ENCODE measurements at regions not wholly inside any gene's neighbourhood (a gene's known extent, or its start where the extent isn't known, plus 50 kb on each side); places are given as distances from the start of the nearest gene placed in this dataset.

GRCh38 chr4:186360551-186360950 is 94.6 kb downstream of the F11 start:
- no peak for DNase-seq (ENCODE audit: low read depth)

- no peak for DNase-seq (ENCODE audit: low read depth)
Measured at GRCh38 chr4:186351668-186352194, 85.7 kb downstream of the F11 start.

- DNase-seq (ENCODE audit: low read depth) = no peak
Measured at GRCh38 chr4:186348433-186348832, 82.4 kb downstream of the F11 start.

GRCh38 chr4:186347743-186348142 is 81.8 kb downstream of the F11 start:
- no peak for DNase-seq (ENCODE audit: low read depth)

- DNase-seq (ENCODE audit: low read depth) = no peak
Measured at GRCh38 chr4:186345184-186345583, 79.2 kb downstream of the F11 start.

- no peak for DNase-seq (ENCODE audit: low read depth)
Measured at GRCh38 chr4:186342582-186342981, 76.6 kb downstream of the F11 start.

GRCh38 chr4:186341655-186342054 is 75.7 kb downstream of the F11 start:
- no peak for DNase-seq (ENCODE audit: low read depth)
